ENCODE measurements at regions not wholly inside any gene's neighbourhood (a gene's known extent, or its start where the extent isn't known, plus 50 kb on each side); places are given as distances from the start of the nearest gene placed in this dataset.
"Not testable (repeated sequence)": the region's sequence is repeated elsewhere in the genome, so short reads cannot be mapped to it uniquely, and the experiment has no call there.

DNA sequence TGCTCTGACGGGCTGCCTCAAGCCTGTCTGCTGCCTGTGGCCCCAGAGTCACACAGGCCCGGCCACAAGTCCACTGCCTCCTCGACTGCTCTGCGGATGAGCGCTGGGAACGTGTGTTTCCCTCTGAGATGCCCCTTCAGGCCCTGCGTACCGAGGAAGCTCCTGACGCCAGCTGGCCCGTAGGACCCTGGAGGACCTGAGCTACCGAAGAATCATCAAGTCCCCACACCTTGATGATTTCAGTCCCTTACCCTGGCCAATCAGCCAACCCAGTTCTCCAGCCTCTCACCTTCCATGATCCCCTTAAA, 96.6 kb upstream of the LRPAP1 start:
- Histone ChIP-seq H4K20me1 (ENCODE audit: insufficient read depth) (no peaks in the 10 kb centered on the region), H3K9ac (no peak overlapping the region), H3F3A (replicated peaks; ENCODE audit: insufficient read depth) (no peaks in the 10 kb centered on the region), H3K4me1 (ENCODE audit: control insufficient read depth in 1 of 2, insufficient read depth in 2 of 2, low read depth in 1 of 2, low read length in 1 of 2) (no peaks in the 10 kb centered on the region; a peak in 1 of 4 replicates), H3K9me3 (no peaks in the 10 kb centered on the region), H3K9me2 (no peaks in the 10 kb centered on the region), H3K36me3 (replicated peaks in 1 of 2; ENCODE audit: control insufficient read depth in 1 of 2, insufficient read depth in 2 of 2, low read length in 1 of 2) (no peaks in the 10 kb centered on the region), H2AFZ (ENCODE audit: low read depth) (no peak overlapping the region), H3K79me2 (ENCODE audit: insufficient read depth) (no peaks in the 10 kb centered on the region), H3K27me3 (ENCODE audit: insufficient read depth) (no peaks in the 10 kb centered on the region), H3K27ac (ENCODE audit: low read depth in 2 of 2, low read length in 1 of 2) (no peak overlapping the region), H3K4me3 (ENCODE audit: low read depth in 2 of 2, low read length in 1 of 2) (no peak overlapping the region), H3K4me2 (no peak overlapping the region)
- no peak for DNase-seq
- WGBS (ENCODE audit: low lambda C conversion rate): 66% methylated on average over 7 of the region's 11 CpGs
- ChIA-PET POLR2A (no interaction called here), CTCF (no interaction called here)
- TF ChIP-seq NFIC (IDR thresholded peaks at IDR 0.05; ENCODE audit: borderline replicate concordance) (no peak), TEAD4 (IDR thresholded peaks at IDR 0.05; ENCODE audit: borderline replicate concordance, insufficient read depth) (no peak)

DNA sequence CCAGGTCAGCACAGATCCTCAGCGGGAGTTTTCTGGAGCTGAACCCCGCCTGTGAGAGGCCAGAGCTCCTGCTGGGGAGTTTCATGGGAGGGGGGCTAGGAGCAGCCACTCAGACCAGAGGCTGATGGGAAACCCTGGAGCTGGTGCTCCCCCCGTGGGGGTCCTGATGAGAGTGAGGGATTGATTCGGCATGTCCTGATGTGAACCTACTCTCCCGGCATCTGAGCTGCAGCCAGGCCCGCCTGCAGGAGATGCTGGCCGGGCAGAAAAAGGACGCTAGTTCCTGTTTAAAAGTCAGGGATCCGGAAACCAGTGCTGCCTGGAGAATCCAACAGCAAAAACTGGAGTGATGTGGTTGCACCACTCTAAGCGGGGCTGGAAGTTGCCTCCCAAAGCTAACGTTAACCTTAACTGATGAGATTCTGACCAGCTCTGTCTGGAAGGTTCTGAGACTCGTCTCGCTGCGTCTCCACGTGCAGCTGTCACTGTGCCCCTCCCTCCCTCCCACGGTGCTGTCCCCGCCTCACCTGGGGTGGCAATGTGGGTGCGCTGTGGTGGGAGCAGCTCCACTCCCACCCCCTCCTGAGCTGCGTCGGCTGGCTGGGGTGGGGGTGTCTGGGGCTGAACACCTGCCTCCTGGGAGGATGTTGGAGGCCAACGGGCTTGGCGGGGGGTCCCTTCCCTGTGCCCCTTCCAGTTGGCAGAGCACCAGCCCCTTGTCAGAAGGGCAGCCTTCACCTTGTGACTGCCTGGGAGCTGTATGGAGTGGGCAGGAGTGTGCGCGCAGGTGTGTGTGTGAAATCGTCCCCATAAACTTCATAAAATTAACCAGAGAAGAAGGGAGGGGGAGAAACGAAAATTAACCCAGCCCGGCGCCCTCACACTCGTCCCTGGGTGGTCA, 96.0 kb upstream of the LRPAP1 start:
- 59% methylated on average over 16 of the region's 29 CpGs for WGBS (ENCODE audit: low lambda C conversion rate)

DNA sequence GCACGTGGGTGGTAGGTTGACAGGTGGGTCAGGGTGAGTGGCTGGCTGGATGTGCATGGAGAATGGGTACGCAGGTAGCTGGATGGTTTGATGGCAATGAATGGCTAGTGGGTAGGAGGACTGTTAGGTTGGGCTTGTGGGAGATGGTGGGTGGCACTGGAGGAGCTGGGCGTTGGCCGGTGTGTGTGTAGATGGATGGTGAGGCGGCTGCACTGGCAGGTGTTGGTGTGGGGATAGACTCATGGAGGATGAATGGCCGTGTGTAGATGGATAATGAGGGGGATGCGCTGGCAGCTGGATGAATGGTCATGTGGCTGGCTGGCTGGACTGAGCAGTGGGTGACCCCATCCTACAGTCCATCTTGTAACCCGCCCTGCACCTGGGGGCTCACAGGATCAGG, 95.2 kb upstream of the LRPAP1 start:
- H3K4me1 ChIP-seq (ENCODE audit: control insufficient read depth in 1 of 2, insufficient read depth in 2 of 2, low read depth in 1 of 2, low read length in 1 of 2); H4K20me1 ChIP-seq (ENCODE audit: insufficient read depth); H3F3A ChIP-seq (replicated peaks; ENCODE audit: insufficient read depth); H3K36me3 ChIP-seq (replicated peaks in 1 of 2; ENCODE audit: control insufficient read depth in 1 of 2, insufficient read depth in 2 of 2, low read length in 1 of 2); POLR2A ChIA-PET; H3K4me3 ChIP-seq (ENCODE audit: low read depth in 2 of 2, low read length in 1 of 2); H3K27ac ChIP-seq (ENCODE audit: low read depth in 2 of 2, low read length in 1 of 2); CTCF ChIA-PET; H3K9me3 ChIP-seq; H3K79me2 ChIP-seq (ENCODE audit: insufficient read depth); H3K4me2 ChIP-seq; H3K9ac ChIP-seq; H3K9me2 ChIP-seq; H3K27me3 ChIP-seq (ENCODE audit: insufficient read depth); DNase-seq; H2AFZ ChIP-seq (ENCODE audit: low read depth): not testable (repeated sequence)
- WGBS (ENCODE audit: low lambda C conversion rate): 52% methylated on average over 7 of the region's 8 CpGs

More for the DNA sequence above, 96.0 kb upstream of the LRPAP1 start:
- H3K79me2 ChIP-seq (ENCODE audit: insufficient read depth); H3K4me2 ChIP-seq; H3K27me3 ChIP-seq (ENCODE audit: insufficient read depth); H4K20me1 ChIP-seq (ENCODE audit: insufficient read depth); H3K9me3 ChIP-seq; H3K4me3 ChIP-seq (ENCODE audit: low read depth in 2 of 2, low read length in 1 of 2); H3K4me1 ChIP-seq (ENCODE audit: control insufficient read depth in 1 of 2, insufficient read depth in 2 of 2, low read depth in 1 of 2, low read length in 1 of 2); DNase-seq; H3K36me3 ChIP-seq (replicated peaks in 1 of 2; ENCODE audit: control insufficient read depth in 1 of 2, insufficient read depth in 2 of 2, low read length in 1 of 2); H3F3A ChIP-seq (replicated peaks; ENCODE audit: insufficient read depth); H3K9me2 ChIP-seq; H3K9ac ChIP-seq; H2AFZ ChIP-seq (ENCODE audit: low read depth); CTCF ChIA-PET; POLR2A ChIA-PET; H3K27ac ChIP-seq (ENCODE audit: low read depth in 2 of 2, low read length in 1 of 2): not testable (repeated sequence)

DNA sequence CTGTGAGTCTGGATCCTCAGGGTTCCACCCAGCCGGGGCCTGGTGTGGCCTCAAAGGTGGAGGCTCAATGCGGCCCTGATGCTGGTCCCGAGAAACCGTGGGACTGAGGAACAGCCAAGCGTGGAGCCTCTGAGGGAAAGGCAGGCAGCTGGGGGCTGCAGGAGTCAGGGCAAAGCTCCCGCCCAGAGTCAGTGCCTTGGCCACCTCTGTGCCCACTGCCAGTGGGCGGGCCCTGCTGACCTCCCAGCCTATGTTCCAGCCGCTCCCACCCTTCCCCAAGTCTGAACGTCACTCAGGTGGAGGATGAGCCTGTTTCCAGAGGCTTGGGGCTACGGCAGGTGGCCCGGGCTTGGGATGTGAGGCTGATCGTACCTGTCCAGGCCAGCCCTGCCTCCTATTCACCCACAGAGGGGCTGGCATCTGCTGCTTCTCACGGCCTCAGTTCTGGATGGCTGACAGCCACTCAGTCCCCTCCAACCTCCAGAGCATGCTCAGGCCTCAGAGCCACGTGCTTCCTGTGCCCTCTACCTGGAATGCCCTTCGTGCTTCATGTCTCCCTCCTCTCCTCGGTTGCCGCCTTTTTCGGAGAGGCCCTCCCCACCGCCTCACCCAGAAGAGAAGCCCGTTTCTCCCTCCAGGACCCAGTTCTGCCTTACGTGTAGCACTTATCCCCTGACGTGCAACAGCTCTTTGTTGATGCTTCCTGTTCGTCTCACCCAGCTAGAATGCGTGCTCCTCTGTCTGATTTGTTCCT, 94.1 kb upstream of the LRPAP1 start:
- H3K9me2 ChIP-seq; H2AFZ ChIP-seq (ENCODE audit: low read depth); H3K4me2 ChIP-seq; H3K4me1 ChIP-seq (ENCODE audit: control insufficient read depth in 1 of 2, insufficient read depth in 2 of 2, low read depth in 1 of 2, low read length in 1 of 2); H3K27ac ChIP-seq (ENCODE audit: low read depth in 2 of 2, low read length in 1 of 2); DNase-seq; H3K36me3 ChIP-seq (replicated peaks in 1 of 2; ENCODE audit: control insufficient read depth in 1 of 2, insufficient read depth in 2 of 2, low read length in 1 of 2); H3K4me3 ChIP-seq (ENCODE audit: low read depth in 2 of 2, low read length in 1 of 2); H3K79me2 ChIP-seq (ENCODE audit: insufficient read depth); POLR2A ChIA-PET; H3K9me3 ChIP-seq; H3F3A ChIP-seq (replicated peaks; ENCODE audit: insufficient read depth); H4K20me1 ChIP-seq (ENCODE audit: insufficient read depth); H3K9ac ChIP-seq; H3K27me3 ChIP-seq (ENCODE audit: insufficient read depth): not testable (repeated sequence)
- WGBS (ENCODE audit: low lambda C conversion rate): 28% methylated on average over 14 of the region's 24 CpGs
- CTCF ChIA-PET: interaction anchor here (0.5 kb wide), 1 partner anchor 1211 kb away, joined by 3 read pairs; no protein-coding TSS in a partner anchor

DNA sequence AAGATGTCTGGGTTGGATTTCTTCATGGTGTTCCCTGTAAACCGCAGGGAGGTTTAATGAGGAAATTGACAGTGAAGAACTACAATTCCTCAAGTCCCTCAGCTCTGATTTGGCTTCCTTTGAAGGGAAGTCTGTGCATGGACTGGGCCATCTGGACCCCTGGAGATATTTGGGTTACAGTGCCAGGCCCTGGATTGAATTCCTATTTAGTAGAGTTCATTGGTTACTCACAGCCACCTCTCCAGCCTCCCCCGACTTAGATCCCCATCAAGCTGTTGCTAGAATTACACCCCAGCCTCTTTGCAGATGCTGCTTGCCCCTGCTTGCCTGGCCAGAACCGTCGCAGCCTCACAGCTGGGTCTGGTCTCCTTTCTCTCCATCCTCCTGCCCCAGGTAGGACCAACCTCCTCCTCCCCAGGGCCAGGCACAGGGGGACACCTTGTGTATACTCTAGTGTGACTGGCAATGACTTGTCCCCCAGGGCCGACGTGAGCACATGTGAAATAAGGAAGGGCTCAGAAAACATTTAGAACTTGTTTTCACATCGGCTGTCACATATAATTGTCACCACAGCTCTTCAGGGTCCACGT, 93.2 kb upstream of the LRPAP1 start:
- H4K20me1 ChIP-seq (ENCODE audit: insufficient read depth); DNase-seq; H3K36me3 ChIP-seq (replicated peaks in 1 of 2; ENCODE audit: control insufficient read depth in 1 of 2, insufficient read depth in 2 of 2, low read length in 1 of 2); H3K9ac ChIP-seq; H3F3A ChIP-seq (replicated peaks; ENCODE audit: insufficient read depth); H3K4me2 ChIP-seq; H3K27me3 ChIP-seq (ENCODE audit: insufficient read depth); H3K9me3 ChIP-seq; POLR2A ChIA-PET; H2AFZ ChIP-seq (ENCODE audit: low read depth); H3K4me3 ChIP-seq (ENCODE audit: low read depth in 2 of 2, low read length in 1 of 2); H3K79me2 ChIP-seq (ENCODE audit: insufficient read depth); H3K4me1 ChIP-seq (ENCODE audit: control insufficient read depth in 1 of 2, insufficient read depth in 2 of 2, low read depth in 1 of 2, low read length in 1 of 2); H3K9me2 ChIP-seq; H3K27ac ChIP-seq (ENCODE audit: low read depth in 2 of 2, low read length in 1 of 2): not testable (repeated sequence)
- CTCF ChIA-PET: interaction anchor here (0.5 kb wide), 1 partner anchor 1210 kb away, joined by 3 read pairs; no protein-coding TSS in a partner anchor
- WGBS (ENCODE audit: low lambda C conversion rate): 44% methylated on average over 8 of the region's 8 CpGs

DNA sequence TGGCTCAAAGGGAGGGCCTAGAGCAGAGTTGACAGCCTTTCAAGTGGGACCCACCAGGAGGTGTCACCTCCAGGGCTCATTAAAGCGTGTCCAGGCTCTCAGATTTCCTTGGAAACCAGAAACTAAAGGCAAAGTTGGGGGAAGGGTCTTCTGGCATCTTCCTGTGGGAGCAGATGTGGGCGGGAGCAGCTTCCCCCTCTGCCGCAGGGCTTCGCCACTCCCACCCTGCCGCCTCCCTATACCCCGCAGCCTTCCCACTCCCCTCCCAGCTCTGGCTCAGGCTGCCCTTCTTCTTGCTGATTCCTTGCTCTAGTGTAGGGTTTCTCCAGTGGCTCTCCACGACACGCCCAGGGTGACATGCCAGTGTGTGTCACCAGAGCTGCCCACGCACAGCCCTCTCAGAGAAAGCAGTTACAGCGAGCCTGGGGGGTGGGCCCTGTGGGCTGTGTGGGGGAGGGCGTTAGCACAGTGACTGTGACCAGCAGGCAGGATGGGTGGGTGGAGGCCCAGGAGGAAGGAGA, 91.6 kb upstream of the LRPAP1 start:
- H3K4me2 ChIP-seq; H3K4me3 ChIP-seq (ENCODE audit: low read depth in 2 of 2, low read length in 1 of 2); H3K36me3 ChIP-seq (replicated peaks in 1 of 2; ENCODE audit: control insufficient read depth in 1 of 2, insufficient read depth in 2 of 2, low read length in 1 of 2); H3K4me1 ChIP-seq (ENCODE audit: control insufficient read depth in 1 of 2, insufficient read depth in 2 of 2, low read depth in 1 of 2, low read length in 1 of 2); H2AFZ ChIP-seq (ENCODE audit: low read depth); H3K79me2 ChIP-seq (ENCODE audit: insufficient read depth); H3K9ac ChIP-seq; H3K9me2 ChIP-seq; H3F3A ChIP-seq (replicated peaks; ENCODE audit: insufficient read depth); H4K20me1 ChIP-seq (ENCODE audit: insufficient read depth); H3K27me3 ChIP-seq (ENCODE audit: insufficient read depth); H3K27ac ChIP-seq (ENCODE audit: low read depth in 2 of 2, low read length in 1 of 2); H3K9me3 ChIP-seq; DNase-seq; POLR2A ChIA-PET: not testable (repeated sequence)
- CTCF ChIA-PET: interaction anchor here (0.6 kb wide), 1 partner anchor 1743 kb away, joined by 3 read pairs; no protein-coding TSS in a partner anchor
- 39% methylated on average over 11 of the region's 11 CpGs for WGBS (ENCODE audit: low lambda C conversion rate)
